GM23338 (cell line): ENCODE measurements at regions not wholly inside any gene's neighbourhood (a gene's known extent, or its start where the extent isn't known, plus 50 kb on each side); places are given as distances from the start of the nearest gene placed in this dataset.

Experiments used
- ATAC-seq: fragments of 200-7000 bp; cut with Tn5 transposase; 3 replicates; pipeline ENCODE4 v1.9.1; 2020
- DNase-seq: peaks from one replicate; pipeline ENCODE4 v3.0.0-alpha.2; 2015; ENCODE audit warnings: low spot score
- H2AFZ ChIP-seq: fragments of 200-600 bp; sonication (generic); 2 replicates; pipeline ENCODE4 v1.8.0; 2016; ENCODE audit warnings: antibody characterized with exemption, mild to moderate bottlenecking, moderate library complexity
- H3F3A ChIP-seq: fragments of 200-600 bp; sonication (generic); replicated peaks from 2 replicates; pipeline ENCODE4 v1.8.0; 2017; ENCODE audit warnings: antibody characterized with exemption, mixed run types, low read depth
- H3K27ac ChIP-seq: fragments of 200-600 bp; sonication (generic); 2 replicates; pipeline ENCODE4 v1.6.1; 2016; ENCODE audit warnings: low read depth
- H3K27me3 ChIP-seq: fragments of 200-600 bp; sonication (generic); 2 replicates; pipeline ENCODE4 v1.8.0; 2016; ENCODE audit warnings: mild to moderate bottlenecking, mixed run types, moderate library complexity; ENCODE audit not compliant: insufficient read depth
- H3K36me3 ChIP-seq: fragments of 200-600 bp; sonication (generic); 2 replicates; pipeline ENCODE4 v1.8.0; 2016; ENCODE audit warnings: mild to moderate bottlenecking; ENCODE audit not compliant: insufficient read depth
- H3K4me1 ChIP-seq: fragments of 200-600 bp; sonication (generic); 2 replicates; pipeline ENCODE4 v1.8.0; 2016; ENCODE audit warnings: mild to moderate bottlenecking, moderate library complexity; ENCODE audit not compliant: insufficient read depth
- H3K4me2 ChIP-seq: fragments of 200-600 bp; sonication (generic); 2 replicates; pipeline ENCODE4 v1.7.1; 2017; ENCODE audit warnings: mixed run types
- H3K4me3 ChIP-seq: fragments of 200-600 bp; sonication (generic); 2 replicates; pipeline ENCODE4 v1.6.1; 2016; ENCODE audit warnings: mixed run types
- H3K79me2 ChIP-seq: fragments of 200-600 bp; sonication (generic); replicated peaks from 2 replicates; pipeline ENCODE4 v1.8.0; 2017; ENCODE audit warnings: mild to moderate bottlenecking; ENCODE audit not compliant: insufficient read depth
- H3K9me2 ChIP-seq: fragments of 200-600 bp; sonication (generic); 2 replicates; pipeline ENCODE4 v1.8.0; 2017; ENCODE audit not compliant: insufficient read depth
- H4K20me1 ChIP-seq: fragments of 200-600 bp; sonication (generic); replicated peaks from 2 replicates; pipeline ENCODE4 v1.8.0; 2017; ENCODE audit warnings: mild to moderate bottlenecking; ENCODE audit not compliant: insufficient read depth
- H3K27ac Mint-ChIP-seq: 2 replicates; pipeline ENCODE4 v1.8.0; 2020; ENCODE audit warnings: inconsistent platforms, mild to moderate bottlenecking, moderate library complexity, mixed read lengths
- H3K27me3 Mint-ChIP-seq: 3 replicates; pipeline ENCODE4 v1.8.0; 2022; ENCODE audit warnings: low read depth, mild to moderate bottlenecking, moderate library complexity, mixed read lengths, inconsistent platforms; ENCODE audit not compliant: insufficient read depth, poor library complexity
- H3K36me3 Mint-ChIP-seq: 3 replicates; pipeline ENCODE4 v1.8.0; 2021; ENCODE audit warnings: low read depth, mild to moderate bottlenecking, inconsistent platforms, moderate library complexity, mixed read lengths
- H3K4me1 Mint-ChIP-seq: 3 replicates; pipeline ENCODE4 v1.8.0; 2020; ENCODE audit warnings: mild to moderate bottlenecking, inconsistent platforms, mixed read lengths
- H3K4me3 Mint-ChIP-seq: 3 replicates; pipeline ENCODE4 v1.8.0; 2021; ENCODE audit warnings: moderate library complexity, mild to moderate bottlenecking, inconsistent platforms, mixed read lengths
- H3K9me3 Mint-ChIP-seq: 3 replicates; pipeline ENCODE4 v1.8.0; 2020; ENCODE audit warnings: moderate library complexity, mild to moderate bottlenecking, inconsistent platforms, mixed read lengths
- CREB1 ChIP-seq: fragments of 250-450 bp; sonication (Bioruptor Pico); IDR thresholded peaks from 2 replicates; pipeline ENCODE4 v1.5.0; 2020; ENCODE audit warnings: low read depth, mild to moderate bottlenecking, moderate library complexity
- CTCF ChIP-seq, 2 experiments: fragments of 200-600 bp in 1 of 2; sonication (generic) in 1 of 2; conservative IDR thresholded peaks; 2 replicates each; pipeline versions ENCODE4 v1.5.1 to v1.6.1; 2016 to 2017; ENCODE audit warnings: antibody characterized with exemption in 2 of 2, low read depth in 2 of 2, mild to moderate bottlenecking in 2 of 2, moderate library complexity in 1 of 2
- ETS1 ChIP-seq: IDR thresholded peaks from 2 replicates; pipeline ENCODE4 v1.6.1; 2016; ENCODE audit warnings: antibody characterized with exemption
- EZH2 ChIP-seq: fragments of 200-600 bp; sonication (generic); IDR thresholded peaks from one replicate; pipeline ENCODE4 v1.8.0; 2017; ENCODE audit warnings: antibody characterized with exemption, mild to moderate bottlenecking, low read depth; ENCODE audit not compliant: unreplicated experiment
- EZH2phosphoT487 ChIP-seq: fragments of 200-600 bp; sonication (generic); IDR thresholded peaks from one replicate; pipeline ENCODE4 v1.8.1; 2018; ENCODE audit warnings: antibody characterized with exemption; ENCODE audit not compliant: unreplicated experiment
- JUNB ChIP-seq: IDR thresholded peaks from one replicate; pipeline ENCODE4 v1.6.1; 2016; ENCODE audit warnings: antibody characterized with exemption; ENCODE audit not compliant: unreplicated experiment
- NANOG ChIP-seq: IDR thresholded peaks from 2 replicates; pipeline ENCODE4 v1.6.1; 2016; ENCODE audit warnings: antibody characterized with exemption, borderline replicate concordance
- POLR2AphosphoS5 ChIP-seq: IDR thresholded peaks from 2 replicates; pipeline ENCODE4 v1.6.1; 2016; ENCODE audit warnings: antibody characterized with exemption, low read depth
- REST ChIP-seq: IDR thresholded peaks from one replicate; pipeline ENCODE4 v1.6.1; 2018; ENCODE audit warnings: antibody characterized with exemption; ENCODE audit not compliant: unreplicated experiment
- STAT1 ChIP-seq: IDR thresholded peaks from one replicate; pipeline ENCODE4 v1.6.1; 2016; ENCODE audit warnings: antibody characterized with exemption; ENCODE audit not compliant: unreplicated experiment
- ZNF114 ChIP-seq: fragments of 250-450 bp; sonication (Bioruptor Pico); IDR thresholded peaks from 2 replicates; pipeline ENCODE4 v1.5.0; 2020; ENCODE audit warnings: mild to moderate bottlenecking, moderate library complexity
- ZNF331 ChIP-seq: fragments of 250-450 bp; sonication (Bioruptor Pico); IDR thresholded peaks from 2 replicates; pipeline ENCODE4 v1.5.0; 2020; ENCODE audit warnings: low read depth, mild to moderate bottlenecking, moderate library complexity
- ZNF462 ChIP-seq: fragments of 250-450 bp; sonication (Bioruptor Pico); IDR thresholded peaks from 2 replicates; pipeline ENCODE4 v1.5.0; 2020; ENCODE audit warnings: mild to moderate bottlenecking, moderate library complexity

GRCh38 chr1:166485620-166486019 lies 318.8 kb upstream of the FAM78B start:
- no peaks in the 10 kb centered on the region for H3K9me2 ChIP-seq
- H3K36me3 ChIP-seq: no peaks in the 10 kb centered on the region
- Mint-ChIP-seq H3K9me3 (no peaks in the 10 kb centered on the region), H3K4me3 (no peak overlapping the region), H3K27me3 (peaks cover 4% of the 10 kb centered on the region), H3K36me3 (no peaks in the 10 kb centered on the region), H3K27ac (no peak overlapping the region), H3K4me1 (no peaks in the 10 kb centered on the region; the same call in 2 of the 3 replicates)
- no peak overlapping the region for H3K4me2 ChIP-seq
- H3K27me3 ChIP-seq: no peaks in the 10 kb centered on the region
- H3K79me2 ChIP-seq: no peaks in the 10 kb centered on the region
- DNase-seq (no peak), ATAC-seq (no peak)
- no peak overlapping the region for H3K27ac ChIP-seq
- TF ChIP-seq CTCF (conservative IDR thresholded peaks at IDR 0.05; ENCODE audit: low read depth in 2 of 2): no peak
- TF ChIP-seq ZNF331 (CRISPR knock-in tag): no peak
- no peak for TF ChIP-seq EZH2
- no peak for TF ChIP-seq NANOG
- TF ChIP-seq STAT1: no peak
- TF ChIP-seq POLR2AphosphoS5: no peak
- TF ChIP-seq ZNF114 (CRISPR knock-in tag): no peak
- no peak for TF ChIP-seq ZNF462
- no peak for TF ChIP-seq JUNB
- TF ChIP-seq CREB1 (CRISPR knock-in tag): no peak
- no peak for TF ChIP-seq REST
- no peak for TF ChIP-seq ETS1
- no peak for TF ChIP-seq EZH2phosphoT487
- no peaks in the 10 kb centered on the region for H4K20me1 ChIP-seq
- no peaks in the 10 kb centered on the region for H3F3A ChIP-seq
- H3K4me3 ChIP-seq: no peak overlapping the region
- no peaks in the 10 kb centered on the region for H3K4me1 ChIP-seq
- H2AFZ ChIP-seq: no peak overlapping the region
